Panc1 (cell line): ENCODE measurements at regions not wholly inside any gene's neighbourhood (a gene's known extent, or its start where the extent isn't known, plus 50 kb on each side); places are given as distances from the start of the nearest gene placed in this dataset.

Experiments used
- ATAC-seq: fragments of 200-7000 bp; cut with Tn5 transposase; 2 replicates; pipeline ENCODE4 v1.9.1; 2020; ENCODE audit warnings: mild to moderate bottlenecking, moderate library complexity
- BruUV-seq: library from RNA; stranded (reverse); fragments of 400-500 nt; replicated peaks from 2 replicates; lab custom pipeline; 2021; lab: Mats Ljungman, UMichigan
- CTCF ChIA-PET: fragments of 300-600 bp; sonication (Branson Sonifier 250); formaldehyde crosslinking; loops from one replicate; lab custom pipeline; 2022; ENCODE audit warnings: antibody characterized with exemption; lab: Charles Lee
- POLR2A ChIA-PET: fragments of 300-600 bp; sonication (Branson Sonifier 250); formaldehyde crosslinking; loops from one replicate; lab custom pipeline; 2022; ENCODE audit warnings: antibody characterized with exemption; lab: Charles Lee
- DNase-seq: peaks from one replicate; pipeline ENCODE4 v3.0.0-alpha.2; 2010; ENCODE audit warnings: low read depth, low spot score
- H3K27ac ChIP-seq: 2 replicates; pipeline ENCODE4 v1.5.1; 2011; ENCODE audit warnings: mild to moderate bottlenecking, low read length, inconsistent platforms
- H3K27me3 ChIP-seq: fragments of 200-500 bp; sonication (Bioruptor generic); 2 replicates; pipeline ENCODE4 v1.6.0; 2014; ENCODE audit warnings: low read length, inconsistent platforms; ENCODE audit not compliant: control insufficient read depth, insufficient read depth
- H3K36me3 ChIP-seq: fragments of 200-500 bp; sonication (Bioruptor generic); 2 replicates; pipeline ENCODE4 v1.5.1; 2014; ENCODE audit warnings: inconsistent platforms, mild to moderate bottlenecking, low read length, moderate library complexity; ENCODE audit not compliant: control insufficient read depth, insufficient read depth
- H3K4me1 ChIP-seq: 2 replicates; pipeline ENCODE4 v1.5.1; 2011; ENCODE audit warnings: inconsistent platforms, mild to moderate bottlenecking, low read length, moderate library complexity; ENCODE audit not compliant: control insufficient read depth, insufficient read depth
- H3K4me3 ChIP-seq, 2 experiments: 2 replicates each; pipeline ENCODE4 v1.5.1; 2011 to 2012; ENCODE audit warnings: low read depth in 2 of 2, low read length in 2 of 2, mild to moderate bottlenecking in 2 of 2, inconsistent platforms in 1 of 2, moderate library complexity in 1 of 2
- H3K9me3 ChIP-seq: fragments of 200-500 bp; sonication (Bioruptor generic); 2 replicates; pipeline ENCODE4 v1.5.1; 2014; ENCODE audit warnings: low read depth, mild to moderate bottlenecking, inconsistent platforms, low read length, moderate library complexity; ENCODE audit not compliant: control insufficient read depth, insufficient read depth
- CTCF ChIP-seq: fragments of 450-650 bp; IDR thresholded peaks from 2 replicates; pipeline ENCODE4 v1.5.1; 2017; ENCODE audit warnings: mild to moderate bottlenecking
- POLR2AphosphoS5 ChIP-seq: IDR thresholded peaks from 2 replicates; pipeline ENCODE4 v1.6.1; 2012; ENCODE audit warnings: mild to moderate bottlenecking, low read depth, low read length, moderate library complexity
- SIN3A ChIP-seq: IDR thresholded peaks from 2 replicates; pipeline ENCODE4 v1.6.1; 2012; ENCODE audit warnings: low read depth, mild to moderate bottlenecking, low read length, moderate library complexity, borderline replicate concordance; ENCODE audit not compliant: insufficient read depth
- TCF7L2 ChIP-seq: IDR thresholded peaks from 2 replicates; pipeline ENCODE4 v1.6.1; 2011; ENCODE audit warnings: mild to moderate bottlenecking, low read depth, low read length, inconsistent platforms
- in situ Hi-C: cut with HindIII; loops from 2 replicates; pipeline ENCODE4 v1.10.0; 2016; ENCODE audit warnings: low sequenced_read_pairs, low pct_unique_long_range_greater_than_20kb
- intact Hi-C: fragments of 100-400 bp; cut with micrococcal nuclease; formaldehyde crosslinking; loops from one replicate; pipeline ENCODE4 v1.10.0; 2022; ENCODE audit not compliant: unreplicated experiment
- TF ChIP-seq, protein P1 (sequence below), 2 experiments: IDR thresholded peaks; 2 replicates each; pipeline ENCODE4 v1.6.1; 2011 to 2012; ENCODE audit warnings: low read depth in 2 of 2, control low read depth in 1 of 2, low read length in 1 of 2, mild to moderate bottlenecking in 1 of 2, moderate library complexity in 1 of 2; ENCODE audit not compliant: insufficient read depth in 1 of 2

- in situ Hi-C loops (no loop called here), intact Hi-C loops (no loop called here)
- POLR2A ChIA-PET: no interaction called here
- no peak for TF ChIP-seq TCF7L2
- no peak for TF ChIP-seq SIN3A
- TF ChIP-seq, protein P1, sequence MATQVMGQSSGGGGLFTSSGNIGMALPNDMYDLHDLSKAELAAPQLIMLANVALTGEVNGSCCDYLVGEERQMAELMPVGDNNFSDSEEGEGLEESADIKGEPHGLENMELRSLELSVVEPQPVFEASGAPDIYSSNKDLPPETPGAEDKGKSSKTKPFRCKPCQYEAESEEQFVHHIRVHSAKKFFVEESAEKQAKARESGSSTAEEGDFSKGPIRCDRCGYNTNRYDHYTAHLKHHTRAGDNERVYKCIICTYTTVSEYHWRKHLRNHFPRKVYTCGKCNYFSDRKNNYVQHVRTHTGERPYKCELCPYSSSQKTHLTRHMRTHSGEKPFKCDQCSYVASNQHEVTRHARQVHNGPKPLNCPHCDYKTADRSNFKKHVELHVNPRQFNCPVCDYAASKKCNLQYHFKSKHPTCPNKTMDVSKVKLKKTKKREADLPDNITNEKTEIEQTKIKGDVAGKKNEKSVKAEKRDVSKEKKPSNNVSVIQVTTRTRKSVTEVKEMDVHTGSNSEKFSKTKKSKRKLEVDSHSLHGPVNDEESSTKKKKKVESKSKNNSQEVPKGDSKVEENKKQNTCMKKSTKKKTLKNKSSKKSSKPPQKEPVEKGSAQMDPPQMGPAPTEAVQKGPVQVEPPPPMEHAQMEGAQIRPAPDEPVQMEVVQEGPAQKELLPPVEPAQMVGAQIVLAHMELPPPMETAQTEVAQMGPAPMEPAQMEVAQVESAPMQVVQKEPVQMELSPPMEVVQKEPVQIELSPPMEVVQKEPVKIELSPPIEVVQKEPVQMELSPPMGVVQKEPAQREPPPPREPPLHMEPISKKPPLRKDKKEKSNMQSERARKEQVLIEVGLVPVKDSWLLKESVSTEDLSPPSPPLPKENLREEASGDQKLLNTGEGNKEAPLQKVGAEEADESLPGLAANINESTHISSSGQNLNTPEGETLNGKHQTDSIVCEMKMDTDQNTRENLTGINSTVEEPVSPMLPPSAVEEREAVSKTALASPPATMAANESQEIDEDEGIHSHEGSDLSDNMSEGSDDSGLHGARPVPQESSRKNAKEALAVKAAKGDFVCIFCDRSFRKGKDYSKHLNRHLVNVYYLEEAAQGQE (IDR thresholded peaks at IDR 0.05; ENCODE audit: insufficient read depth in 1 of 2, low read depth in 2 of 2, low read length in 1 of 2): no peak
- peak; percentile 33 for TF ChIP-seq CTCF
- TF ChIP-seq POLR2AphosphoS5: no peak
- ATAC-seq (peak; percentile 82), DNase-seq (peak; percentile 10)
- no peaks in the 10 kb centered on the region for H3K4me1 ChIP-seq
- no peak overlapping the region for H3K27ac ChIP-seq
- no peaks in the 10 kb centered on the region for H3K36me3 ChIP-seq
- CTCF ChIA-PET: no interaction called here
- H3K4me3 ChIP-seq: no peak overlapping the region
- H3K27me3 ChIP-seq: no peaks in the 10 kb centered on the region
- H3K9me3 ChIP-seq: no peaks in the 10 kb centered on the region
- BruUV-seq: no TSS peak
Measured at GRCh38 chr11:127074151-127074761, 73.7 kb upstream of the KIRREL3 start.

DNA sequence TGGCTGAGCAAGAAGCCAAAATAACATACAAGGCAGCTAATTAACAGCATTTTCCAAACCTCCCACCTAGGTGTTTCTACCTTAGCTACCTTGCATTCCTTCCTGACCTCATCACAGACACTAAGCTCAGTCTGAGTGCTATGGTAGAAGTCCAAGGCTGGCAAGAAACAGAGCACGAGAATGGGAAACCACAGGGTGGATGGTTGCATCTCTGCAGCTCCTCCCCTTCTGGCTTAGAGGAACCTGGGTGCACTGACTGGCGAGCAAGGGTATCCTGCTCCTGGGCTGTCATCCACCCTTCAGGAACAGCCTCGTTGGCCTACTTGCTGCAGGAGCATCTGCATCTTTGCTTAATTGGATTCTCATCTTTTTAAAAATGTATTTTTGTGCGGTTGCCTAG lies 73.1 kb upstream of the KIRREL3 start:
- Histone ChIP-seq H3K4me1 (no peaks in the 10 kb centered on the region), H3K27ac (no peak overlapping the region), H3K36me3 (no peaks in the 10 kb centered on the region), H3K27me3 (no peaks in the 10 kb centered on the region), H3K4me3 (no peak overlapping the region), H3K9me3 (no peaks in the 10 kb centered on the region)
- DNase-seq (no peak), ATAC-seq (no peak)
- no peak for TF ChIP-seq POLR2AphosphoS5
- TF ChIP-seq CTCF: no peak
- no peak for TF ChIP-seq TCF7L2
- TF ChIP-seq, protein P1 (IDR thresholded peaks at IDR 0.05; ENCODE audit: insufficient read depth in 1 of 2, low read depth in 2 of 2, low read length in 1 of 2): no peak
- no peak for TF ChIP-seq SIN3A
- BruUV-seq: no TSS peak
- CTCF ChIA-PET: no interaction called here
- intact Hi-C loops: no loop called here
- in situ Hi-C loops: no loop called here
- POLR2A ChIA-PET: no interaction called here
